ES-I3 (cell line): ENCODE measurements at regions not wholly inside any gene's neighbourhood (a gene's known extent, or its start where the extent isn't known, plus 50 kb on each side); places are given as distances from the start of the nearest gene placed in this dataset.

ENCODE experiments used
- H3K36me3 ChIP-seq: 2 replicates; pipeline ENCODE4 v1.6.1; 2013; ENCODE audit warnings: mild to moderate bottlenecking, low read length, control low read depth, moderate library complexity; ENCODE audit not compliant: insufficient read depth
- H3K4me1 ChIP-seq: 2 replicates; pipeline ENCODE4 v1.6.1; 2013; ENCODE audit warnings: mild to moderate bottlenecking, control low read depth, low read length; ENCODE audit not compliant: insufficient read depth
- H3K9ac ChIP-seq: 2 replicates; pipeline ENCODE4 v1.6.1; 2013; ENCODE audit warnings: low read depth, mild to moderate bottlenecking, low read length, moderate library complexity
- H3K9me3 ChIP-seq: 2 replicates; pipeline ENCODE4 v1.6.1; 2013; ENCODE audit warnings: mild to moderate bottlenecking, low read length, moderate library complexity; ENCODE audit not compliant: control insufficient read depth, insufficient read depth

DNA sequence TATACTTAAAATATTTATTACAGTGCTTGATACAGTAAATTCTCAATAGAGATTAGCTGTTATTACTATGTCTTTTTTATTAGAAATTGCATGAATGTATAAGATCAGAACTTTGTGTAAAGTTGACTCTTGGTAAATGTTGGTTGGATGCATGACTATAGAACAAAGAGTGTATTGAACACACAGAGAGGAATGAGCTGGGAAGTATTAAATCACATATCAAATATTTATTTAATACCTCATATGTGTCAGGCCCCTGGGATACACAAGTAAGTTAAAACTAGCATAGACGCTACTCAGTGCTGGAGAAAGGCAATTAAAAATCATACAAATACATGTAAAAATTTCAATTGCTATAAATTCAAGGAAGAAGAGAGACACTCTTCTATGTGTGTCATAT is 550.7 kb upstream of the TLE4 start:
- Histone ChIP-seq H3K9me3 (peaks cover 4% of the 10 kb centered on the region; the same call in 1 of the 2 replicates), H3K36me3 (no peaks in the 10 kb centered on the region), H3K9ac (no peak overlapping the region), H3K4me1 (peaks cover under 1% of the 10 kb centered on the region; the same call in 1 of the 2 replicates)

DNA sequence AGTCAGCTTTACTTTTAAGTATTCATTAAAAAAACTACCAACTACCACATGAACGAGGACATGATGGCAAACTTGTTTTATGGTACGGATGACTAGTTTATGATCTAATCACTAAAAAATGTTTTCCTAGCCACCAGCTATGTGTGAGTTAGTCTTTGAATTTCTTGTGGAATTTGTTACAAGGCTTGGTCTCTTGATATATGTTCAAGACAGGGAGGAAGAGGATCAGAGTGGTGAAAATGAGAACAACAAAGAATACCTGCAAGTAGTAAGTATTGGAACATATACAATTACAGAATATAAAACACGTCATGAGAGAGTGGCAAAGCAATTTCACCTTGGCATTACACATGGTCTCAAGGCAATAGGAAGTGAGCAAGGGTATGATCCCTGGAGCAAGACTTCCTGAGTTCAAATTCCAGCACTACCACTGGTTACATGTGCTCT is 548.6 kb upstream of the TLE4 start:
- Histone ChIP-seq H3K9ac (no peak overlapping the region), H3K4me1 (peaks cover 7% of the 10 kb centered on the region; the same call in 1 of the 2 replicates), H3K36me3 (no peaks in the 10 kb centered on the region), H3K9me3 (peaks cover 4% of the 10 kb centered on the region; the same call in 1 of the 2 replicates)

DNA sequence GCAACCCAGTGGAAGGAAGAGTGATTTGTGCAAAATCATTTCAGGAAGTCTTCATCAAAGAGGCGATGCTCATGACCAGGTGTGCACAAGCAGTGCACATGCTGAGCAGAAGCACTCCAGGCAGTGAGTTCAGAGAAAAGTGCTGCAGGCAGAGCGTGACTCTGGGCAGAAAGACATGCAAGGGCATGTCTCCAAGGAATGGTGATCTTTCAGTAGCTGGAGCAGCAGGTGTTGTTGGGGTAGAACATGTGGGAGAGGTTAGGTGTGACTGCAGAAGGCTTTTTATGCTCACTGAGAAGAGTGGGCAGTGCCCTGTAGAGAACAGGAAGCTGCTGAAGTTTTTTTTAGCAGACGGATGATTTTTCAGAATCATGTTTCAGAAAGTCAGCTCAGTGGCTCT is 545.4 kb upstream of the TLE4 start:
- peaks cover 4% of the 10 kb centered on the region; the same call in 1 of the 2 replicates for H3K9me3 ChIP-seq
- no peaks in the 10 kb centered on the region for H3K36me3 ChIP-seq
- H3K4me1 ChIP-seq: peaks cover 7% of the 10 kb centered on the region; the same call in 1 of the 2 replicates
- no peak overlapping the region for H3K9ac ChIP-seq

DNA sequence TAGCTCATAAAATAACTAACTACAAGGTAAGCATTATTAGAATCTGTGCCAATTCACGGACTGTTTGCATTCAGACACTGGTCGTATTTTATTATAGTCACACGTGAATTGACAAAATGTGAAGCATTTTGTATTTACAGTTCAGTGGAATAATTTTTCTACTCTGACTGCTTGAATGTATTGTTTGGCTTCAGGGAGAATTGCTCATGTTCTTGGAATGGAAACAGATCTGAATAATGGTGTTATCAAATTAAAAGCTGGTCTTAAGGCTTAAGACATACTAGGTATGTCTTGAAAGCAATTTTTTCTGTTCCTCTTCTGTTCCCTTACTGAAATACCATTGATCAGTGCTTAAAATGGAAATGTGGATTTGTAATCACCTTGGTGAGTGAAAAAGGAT is 543.7 kb upstream of the TLE4 start:
- Histone ChIP-seq H3K4me1 (peaks cover 7% of the 10 kb centered on the region; the same call in 1 of the 2 replicates), H3K9me3 (no peaks in the 10 kb centered on the region), H3K9ac (no peak overlapping the region), H3K36me3 (no peaks in the 10 kb centered on the region)

DNA sequence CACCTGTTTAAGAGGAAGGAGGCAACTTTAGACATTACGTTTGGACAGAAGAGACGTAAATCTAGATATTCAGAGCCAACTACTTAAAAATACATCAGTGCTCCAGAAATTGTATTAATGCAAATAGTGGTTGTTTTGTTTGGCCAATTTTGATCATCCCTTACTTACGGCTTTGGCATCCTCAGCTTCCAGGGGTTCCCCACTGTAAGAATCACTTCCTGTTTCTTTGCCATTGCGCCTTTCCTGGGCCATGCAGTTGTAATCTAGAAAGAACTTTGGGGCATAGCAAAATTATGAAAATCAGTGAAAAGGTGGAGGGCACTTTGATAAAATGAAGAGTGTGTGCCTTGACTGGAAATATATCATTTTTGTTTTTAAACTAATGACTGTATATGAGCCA is 537.2 kb upstream of the TLE4 start:
- no peaks in the 10 kb centered on the region; the same call in 1 of the 2 replicates for H3K4me1 ChIP-seq
- no peak overlapping the region for H3K9ac ChIP-seq
- H3K9me3 ChIP-seq: no peaks in the 10 kb centered on the region
- H3K36me3 ChIP-seq: no peaks in the 10 kb centered on the region

DNA sequence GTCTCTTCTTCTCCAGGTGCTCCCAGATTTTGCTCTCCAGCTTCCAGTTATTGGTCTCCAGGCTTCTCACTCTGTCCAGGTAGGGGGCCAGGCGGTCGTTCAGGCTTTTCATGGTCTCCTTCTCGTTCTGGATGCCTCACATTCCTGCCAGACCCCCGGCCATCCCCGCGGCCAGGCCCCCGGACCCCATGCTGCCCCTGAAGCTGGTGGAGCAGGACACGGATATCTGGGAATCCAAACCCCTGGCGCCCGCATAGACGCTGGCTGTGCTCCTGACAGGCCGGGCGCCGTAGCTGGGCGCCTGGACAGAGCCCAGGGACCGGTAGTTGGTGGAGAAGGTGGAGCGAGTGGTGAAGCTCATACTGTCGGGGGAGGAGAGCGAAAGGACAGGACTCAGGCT is 534.4 kb upstream of the TLE4 start:
- Histone ChIP-seq H3K9ac (no peak overlapping the region), H3K9me3 (no peaks in the 10 kb centered on the region), H3K36me3 (no peaks in the 10 kb centered on the region), H3K4me1 (no peaks in the 10 kb centered on the region; the same call in 1 of the 2 replicates)

DNA sequence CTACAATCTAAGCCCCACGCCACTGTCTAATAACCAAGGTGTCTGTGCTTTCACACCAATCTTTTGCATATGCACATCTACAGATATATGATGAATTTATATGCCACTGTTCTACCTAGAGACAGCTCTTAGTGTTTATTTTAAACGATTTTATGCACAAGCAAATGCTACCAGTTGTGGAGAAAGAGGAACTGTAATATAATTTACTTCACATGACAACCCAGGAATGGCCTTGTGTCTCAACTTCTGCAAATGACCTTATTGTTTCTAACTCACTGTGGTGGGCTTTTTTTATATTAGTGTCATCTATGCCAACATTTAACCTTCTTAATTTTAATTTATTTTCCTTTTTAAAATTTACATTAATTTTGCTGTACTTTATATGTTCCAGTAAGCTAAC is 531.1 kb upstream of the TLE4 start:
- Histone ChIP-seq H3K9ac (no peak overlapping the region), H3K4me1 (no peaks in the 10 kb centered on the region; the same call in 1 of the 2 replicates)

DNA sequence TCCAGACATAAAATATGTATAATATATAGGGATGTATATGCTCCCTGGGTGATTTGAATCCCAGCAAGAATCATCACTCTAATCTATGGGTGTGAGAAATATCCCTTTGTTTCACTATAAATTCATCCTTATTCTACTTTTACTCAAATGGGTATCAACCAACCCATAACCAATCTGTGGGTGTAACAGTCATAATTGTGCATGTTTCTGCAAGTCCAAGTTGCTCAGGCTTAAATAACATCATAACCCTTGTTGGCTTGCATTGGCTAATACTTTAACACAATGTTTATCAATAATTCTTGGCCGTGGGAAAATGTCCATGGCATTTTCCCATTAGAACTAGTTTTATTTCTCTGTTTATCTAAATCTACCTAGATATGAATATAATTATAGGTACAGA is 530.5 kb upstream of the TLE4 start:
- H3K36me3 ChIP-seq: no peaks in the 10 kb centered on the region
- H3K9ac ChIP-seq: no peak overlapping the region
- H3K4me1 ChIP-seq: no peaks in the 10 kb centered on the region; the same call in 1 of the 2 replicates
- H3K9me3 ChIP-seq: no peaks in the 10 kb centered on the region

More for the DNA sequence above, 531.1 kb upstream of the TLE4 start:
- Histone ChIP-seq H3K36me3 (no peaks in the 10 kb centered on the region), H3K9me3 (no peaks in the 10 kb centered on the region)

DNA sequence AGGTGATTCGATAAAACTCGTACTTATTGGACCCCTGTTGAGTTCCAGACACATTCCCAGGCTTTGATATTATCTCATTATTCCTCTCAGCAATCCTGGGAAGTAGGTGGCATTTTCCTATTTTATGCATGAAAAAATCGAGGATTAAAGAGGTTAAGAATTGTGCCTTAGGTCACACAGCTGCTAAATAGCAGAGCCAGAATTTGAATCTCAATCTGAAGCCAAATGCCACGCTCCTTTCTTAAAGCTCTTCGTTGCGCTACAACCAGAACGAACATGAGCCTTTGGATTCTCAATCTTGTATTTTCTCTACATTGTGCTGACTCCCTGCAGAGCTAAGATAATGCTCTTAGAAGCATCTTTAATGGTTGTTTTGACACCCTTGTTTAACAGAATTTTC is 527.8 kb upstream of the TLE4 start:
- Histone ChIP-seq H3K9me3 (no peaks in the 10 kb centered on the region), H3K36me3 (no peaks in the 10 kb centered on the region), H3K4me1 (no peaks in the 10 kb centered on the region), H3K9ac (no peak overlapping the region)

DNA sequence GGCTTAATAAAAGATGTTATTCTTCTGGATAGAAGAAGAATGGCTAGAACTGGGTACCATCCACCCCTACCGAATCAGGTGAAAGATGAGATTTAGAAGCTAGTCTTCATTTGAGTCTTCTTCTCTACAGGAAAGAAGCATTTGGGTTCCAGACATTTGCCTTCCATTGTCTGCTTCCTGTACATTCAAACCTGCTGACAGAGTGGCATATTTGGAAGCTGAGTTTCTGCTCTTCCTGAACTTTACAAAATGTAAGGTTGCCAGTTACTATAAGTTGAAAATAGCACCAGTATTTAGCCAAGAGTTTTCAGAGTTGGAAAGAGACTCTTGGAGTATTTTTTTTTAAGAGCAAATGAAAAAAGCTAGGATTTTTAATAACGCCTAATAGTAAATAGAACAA is 525.4 kb upstream of the TLE4 start:
- Histone ChIP-seq H3K36me3 (no peaks in the 10 kb centered on the region), H3K4me1 (no peaks in the 10 kb centered on the region), H3K9me3 (no peaks in the 10 kb centered on the region), H3K9ac (no peak overlapping the region)

DNA sequence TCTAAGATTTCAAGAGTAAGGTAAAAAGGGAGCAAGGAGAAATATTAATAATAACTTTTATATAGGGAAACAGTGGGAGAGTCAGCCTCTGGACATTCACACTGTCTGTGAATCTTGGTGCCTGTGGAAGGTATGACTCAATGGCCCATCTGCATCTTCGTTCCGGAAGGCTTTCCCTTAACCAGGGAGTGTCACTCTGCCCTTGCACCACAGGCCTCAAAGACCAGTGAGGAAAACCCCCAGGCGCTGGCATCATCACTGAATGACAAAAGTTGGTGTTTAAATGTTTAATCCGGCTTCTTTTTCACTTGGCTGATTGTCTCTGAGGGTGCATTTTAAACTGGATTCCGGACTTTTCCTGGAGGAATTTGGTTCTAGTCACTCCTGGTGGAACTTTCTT is 522.4 kb upstream of the TLE4 start:
- no peaks in the 10 kb centered on the region for H3K9me3 ChIP-seq

DNA sequence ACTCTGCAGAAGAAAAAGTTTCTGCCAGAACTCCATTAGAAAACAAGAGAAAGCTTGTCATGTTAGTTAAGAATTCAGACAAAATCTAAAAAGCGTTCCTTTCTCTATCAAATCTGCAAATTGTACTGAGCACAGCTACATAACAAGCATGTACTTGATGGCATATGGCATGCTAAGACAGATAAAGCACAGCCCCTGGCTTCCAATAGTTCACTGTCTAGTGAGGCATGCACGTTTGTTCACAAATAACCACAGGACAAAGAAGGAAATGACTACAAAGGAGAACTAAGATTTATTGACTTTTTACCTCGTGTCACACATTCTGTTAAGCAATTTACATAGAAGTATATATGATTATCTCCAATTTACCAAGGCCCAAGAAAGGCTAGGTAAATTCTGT is 518.2 kb upstream of the TLE4 start:
- H3K36me3 ChIP-seq: no peaks in the 10 kb centered on the region
- H3K4me1 ChIP-seq: no peaks in the 10 kb centered on the region
- H3K9ac ChIP-seq: no peak overlapping the region
- H3K9me3 ChIP-seq: no peaks in the 10 kb centered on the region

More for the DNA sequence above, 522.4 kb upstream of the TLE4 start:
- Histone ChIP-seq H3K9ac (no peak overlapping the region), H3K4me1 (no peaks in the 10 kb centered on the region), H3K36me3 (no peaks in the 10 kb centered on the region)

DNA sequence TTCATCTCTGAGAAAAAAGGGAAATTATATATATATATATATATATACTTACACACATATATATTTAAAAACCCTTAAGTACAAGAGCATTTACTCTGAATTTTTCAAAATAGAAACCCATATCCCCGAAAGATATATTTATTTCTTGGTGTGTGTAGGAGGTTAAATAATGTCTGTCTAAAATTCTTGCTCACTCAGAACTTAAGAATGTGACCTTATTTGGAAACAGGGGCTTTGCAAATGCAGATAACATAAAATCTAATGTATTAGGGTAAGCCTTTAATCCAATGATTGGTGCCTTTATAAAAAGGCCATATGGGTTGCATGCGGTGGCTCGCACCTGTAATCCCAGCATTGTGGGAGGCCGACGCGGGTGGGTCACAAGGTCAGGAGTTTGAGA is 517.3 kb upstream of the TLE4 start:
- no peaks in the 10 kb centered on the region for H3K4me1 ChIP-seq
- H3K9me3 ChIP-seq: no peaks in the 10 kb centered on the region
- H3K36me3 ChIP-seq: no peaks in the 10 kb centered on the region
- H3K9ac ChIP-seq: no peak overlapping the region

DNA sequence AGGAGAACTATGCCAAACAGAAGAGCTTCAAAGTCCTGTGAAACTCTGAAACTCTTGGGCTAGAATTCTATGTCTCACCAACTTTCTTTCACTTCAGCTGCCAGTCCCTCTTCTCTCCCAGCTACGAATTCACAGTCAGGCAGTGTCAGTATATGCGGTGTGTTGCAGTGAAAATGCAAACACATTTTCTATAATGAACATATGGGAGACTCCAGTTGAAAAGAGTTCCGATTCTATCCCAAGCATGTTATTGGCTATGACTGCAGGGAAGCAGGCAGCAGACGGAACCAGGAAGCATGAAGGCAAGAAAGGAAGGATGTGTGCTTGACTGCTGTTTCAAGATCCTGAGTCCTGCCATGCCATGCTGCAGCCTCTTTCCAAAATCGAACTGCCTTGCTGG is 515.7 kb upstream of the TLE4 start:
- H3K9ac ChIP-seq: no peak overlapping the region
- H3K36me3 ChIP-seq: no peaks in the 10 kb centered on the region
- H3K9me3 ChIP-seq: no peaks in the 10 kb centered on the region
- H3K4me1 ChIP-seq: no peaks in the 10 kb centered on the region

DNA sequence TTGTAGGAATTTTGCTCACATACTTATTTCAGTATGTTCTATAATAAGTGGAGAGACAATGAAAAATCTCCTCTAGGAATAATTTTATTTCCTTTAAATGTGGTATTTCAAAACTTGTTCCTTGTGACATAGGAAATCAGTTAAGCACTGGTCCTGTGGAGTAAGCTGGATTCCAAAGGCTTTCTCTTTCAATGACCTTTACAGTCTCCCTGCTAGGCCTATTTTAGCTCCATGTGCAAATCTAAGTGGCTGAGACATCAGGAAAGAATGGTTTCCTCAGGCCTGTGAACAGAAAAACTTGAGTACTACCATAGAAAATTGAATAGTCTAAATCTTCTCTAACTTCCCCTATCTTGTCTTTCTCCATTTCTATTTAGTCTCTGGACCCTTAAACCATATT is 514.2 kb upstream of the TLE4 start:
- no peak overlapping the region for H3K9ac ChIP-seq

DNA sequence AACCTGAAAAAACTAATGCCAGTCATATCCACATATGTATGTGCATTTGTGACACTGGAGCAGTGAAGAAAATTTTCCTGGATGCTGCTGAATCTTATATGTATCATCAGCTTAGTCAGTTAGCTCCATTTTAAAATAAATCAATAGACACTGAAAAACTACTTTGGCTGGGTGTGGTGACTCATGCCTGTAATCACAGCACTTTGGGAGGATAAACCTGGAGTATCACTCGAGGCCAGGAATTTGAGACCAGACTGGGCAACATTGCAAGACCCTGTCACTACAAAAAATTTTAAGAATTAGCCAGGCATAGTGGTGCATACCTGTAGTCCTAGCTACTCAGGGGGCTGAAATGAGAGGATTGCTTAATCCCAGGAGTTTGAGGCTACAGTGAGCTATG is 511.0 kb upstream of the TLE4 start:
- no peak overlapping the region for H3K9ac ChIP-seq
- no peaks in the 10 kb centered on the region for H3K36me3 ChIP-seq
- H3K4me1 ChIP-seq: no peaks in the 10 kb centered on the region
- no peaks in the 10 kb centered on the region for H3K9me3 ChIP-seq

More for the DNA sequence above, 514.2 kb upstream of the TLE4 start:
- no peaks in the 10 kb centered on the region for H3K9me3 ChIP-seq
- no peaks in the 10 kb centered on the region for H3K36me3 ChIP-seq
- H3K4me1 ChIP-seq: no peaks in the 10 kb centered on the region
